Liver (tissue), 8 donors: ENCODE measurements at regions not wholly inside any gene's neighbourhood (a gene's known extent, or its start where the extent isn't known, plus 50 kb on each side); places are given as distances from the start of the nearest gene placed in this dataset.

Experiments
- DNase-seq: peaks from one replicate; pipeline ENCODE4 v3.0.0-alpha.2; 2017; ENCODE audit warnings: low spot score
- H3K27ac ChIP-seq, 2 donors: one replicate each; pipeline ENCODE4 v1.7.0; 2013; ENCODE audit warnings: inconsistent platforms in 2 of 2, low read length in 2 of 2, control low read depth in 1 of 2, low read depth in 1 of 2, mild to moderate bottlenecking in 1 of 2
- H3K27me3 ChIP-seq, 4 donors: one replicate each; pipeline versions ENCODE4 v1.6.1 to v1.7.0; 2013; ENCODE audit warnings: low read length in 3 of 4, inconsistent platforms in 1 of 4, mild to moderate bottlenecking in 1 of 4, moderate library complexity in 1 of 4; ENCODE audit not compliant: control insufficient read depth in 4 of 4, insufficient read depth in 4 of 4
- H3K36me3 ChIP-seq, 4 donors: one replicate each; pipeline versions ENCODE4 v1.6.1 to v1.7.0; 2013; ENCODE audit warnings: low read length in 3 of 4, mild to moderate bottlenecking in 3 of 4, low read depth in 1 of 4, moderate library complexity in 1 of 4; ENCODE audit not compliant: control insufficient read depth in 4 of 4, insufficient read depth in 3 of 4
- H3K4me1 ChIP-seq, 4 donors: one replicate each; pipeline versions ENCODE4 v1.6.1 to v1.7.0; 2013; ENCODE audit warnings: low read length in 3 of 4, mild to moderate bottlenecking in 3 of 4, moderate library complexity in 1 of 4; ENCODE audit not compliant: control insufficient read depth in 4 of 4, insufficient read depth in 4 of 4
- H3K4me3 ChIP-seq, 3 donors: one replicate each; pipeline versions ENCODE4 v1.6.1 to v1.7.0; 2013; ENCODE audit warnings: low read length in 3 of 3, control low read depth in 1 of 3, low read depth in 1 of 3, mild to moderate bottlenecking in 1 of 3
- H3K9ac ChIP-seq, 2 donors: one replicate each; pipeline ENCODE4 v1.7.0; 2013; ENCODE audit warnings: low read length in 2 of 2, mild to moderate bottlenecking in 2 of 2, moderate library complexity in 2 of 2, control low read depth in 1 of 2, low read depth in 1 of 2
- H3K9me3 ChIP-seq, 4 donors: one replicate each; pipeline versions ENCODE4 v1.6.1 to v1.7.0; 2013; ENCODE audit warnings: low read length in 3 of 4; ENCODE audit not compliant: control insufficient read depth in 4 of 4
- ATF3 ChIP-seq: IDR thresholded peaks from 2 replicates; pipeline ENCODE4 v1.6.1; 2016; ENCODE audit warnings: antibody characterized with exemption
- CTCF ChIP-seq: fragments of 150-350 bp; IDR thresholded peaks from 2 replicates; pipeline ENCODE4 v1.5.1; 2017; ENCODE audit warnings: improper control_type of control experiment, low read depth, low read length; ENCODE audit not compliant: missing input control
- EGR1 ChIP-seq, 2 donors: IDR thresholded peaks; 2 replicates each; pipeline ENCODE4 v1.6.1; 2016 to 2018; ENCODE audit warnings: antibody characterized with exemption in 2 of 2, low read depth in 2 of 2
- FOXA1 ChIP-seq: IDR thresholded peaks from 2 replicates; pipeline ENCODE4 v1.6.1; 2016; ENCODE audit warnings: antibody characterized with exemption
- FOXA2 ChIP-seq: IDR thresholded peaks from 2 replicates; pipeline ENCODE4 v1.6.1; 2016; ENCODE audit warnings: antibody characterized with exemption
- GABPA ChIP-seq, 2 donors: IDR thresholded peaks in 1 of 2; conservative IDR thresholded peaks in 1 of 2; 2 replicates each; pipeline ENCODE4 v1.6.1; 2016; ENCODE audit warnings: antibody characterized with exemption in 2 of 2, mild to moderate bottlenecking in 1 of 2, moderate library complexity in 1 of 2
- HNF4A ChIP-seq, 2 donors: conservative IDR thresholded peaks; 2 replicates each; pipeline ENCODE4 v1.6.1; 2016; ENCODE audit warnings: antibody characterized with exemption in 2 of 2, mild to moderate bottlenecking in 2 of 2
- HNF4G ChIP-seq: IDR thresholded peaks from 2 replicates; pipeline ENCODE4 v1.6.1; 2016; ENCODE audit warnings: antibody characterized with exemption
- JUND ChIP-seq, 2 donors: IDR thresholded peaks; 2 replicates each; pipeline ENCODE4 v1.6.1; 2016; ENCODE audit warnings: antibody characterized with exemption in 2 of 2
- MAX ChIP-seq: IDR thresholded peaks from 2 replicates; pipeline ENCODE4 v1.6.1; 2016; ENCODE audit warnings: antibody characterized with exemption
- NR2F2 ChIP-seq: IDR thresholded peaks from 2 replicates; pipeline ENCODE4 v1.6.1; 2016; ENCODE audit warnings: antibody characterized with exemption
- RAD21 ChIP-seq, 2 donors: IDR thresholded peaks; 2 replicates each; pipeline ENCODE4 v1.6.1; 2016; ENCODE audit warnings: antibody characterized with exemption in 2 of 2, mild to moderate bottlenecking in 2 of 2
- RXRA ChIP-seq, 2 donors: IDR thresholded peaks; 2 replicates each; pipeline ENCODE4 v1.6.1; 2017 to 2018; ENCODE audit warnings: antibody characterized with exemption in 2 of 2, mild to moderate bottlenecking in 1 of 2
- SP1 ChIP-seq: IDR thresholded peaks from 2 replicates; pipeline ENCODE4 v1.6.1; 2018; ENCODE audit warnings: antibody characterized with exemption, mild to moderate bottlenecking
- TAF1 ChIP-seq: conservative IDR thresholded peaks from 2 replicates; pipeline ENCODE4 v1.6.1; 2016; ENCODE audit warnings: antibody characterized with exemption, mild to moderate bottlenecking
- YY1 ChIP-seq: IDR thresholded peaks from 2 replicates; pipeline ENCODE4 v1.6.1; 2016; ENCODE audit warnings: antibody characterized with exemption, mild to moderate bottlenecking
- ZBTB33 ChIP-seq: IDR thresholded peaks from 2 replicates; pipeline ENCODE4 v1.6.1; 2016; ENCODE audit warnings: antibody characterized with exemption
- WGBS: extraction: QIAGEN DNeasy Blood & Tissue Kit; methylation state at CpG from one replicate; pipeline ENCODE4 v1.1.7; 2013; 5-methylcytosine and 5-hydroxymethylcytosine counted together
- donor health status: healthy.
- donor health status: healthy.
- donor health status: healthy.
- donor health status: healthy.
- donor health status: healthy.

- no peak for TF ChIP-seq RXRA (IDR thresholded peaks at IDR 0.05)
- TF ChIP-seq CTCF = no peak
Measured at GRCh38 chr16:50876263-50876662, 134.4 kb downstream of the CYLD start (continued).

- H3K27me3 ChIP-seq = no peaks in the 10 kb centered on the region
- TF ChIP-seq FOXA1 = no peak
- TF ChIP-seq GABPA (IDR thresholded peaks at IDR 0.05 in 1 of 2, conservative IDR thresholded peaks at IDR 0.05 in 1 of 2) = no peak
- TF ChIP-seq HNF4A (conservative IDR thresholded peaks at IDR 0.05) = peak in 1 of 2 donors; percentile 35
- TF ChIP-seq TAF1 = no peak
- TF ChIP-seq ATF3 = no peak
- TF ChIP-seq FOXA2 = no peak
- TF ChIP-seq MAX = no peak
- TF ChIP-seq JUND (IDR thresholded peaks at IDR 0.05) = no peak
- no peak for TF ChIP-seq HNF4G
- TF ChIP-seq EGR1 (IDR thresholded peaks at IDR 0.05; ENCODE audit: low read depth in 2 of 2) = no peak
- TF ChIP-seq YY1 = no peak
- no peak for TF ChIP-seq CTCF
- TF ChIP-seq RXRA (IDR thresholded peaks at IDR 0.05) = peak in 1 of 2 donors; percentile 67
- TF ChIP-seq RAD21 (IDR thresholded peaks at IDR 0.05) = no peak
- no peak for TF ChIP-seq SP1
- no peak for TF ChIP-seq ZBTB33
- TF ChIP-seq NR2F2 = peak; percentile 66
- peaks cover 0 to 2% (median 0%) of the 10 kb centered on the region in 4 donors for H3K4me1 ChIP-seq
- H3K27ac ChIP-seq = no peak overlapping the region
- H3K9ac ChIP-seq = no peak overlapping the region
- H3K36me3 ChIP-seq = no peaks in the 10 kb centered on the region
- H3K4me3 ChIP-seq = no peak overlapping the region
- H3K9me3 ChIP-seq = no peaks in the 10 kb centered on the region
- DNase-seq = no peak
Measured at GRCh38 chr16:50868577-50868976, 126.7 kb downstream of the CYLD start.

GRCh38 chr16:50866806-50867205, 124.9 kb downstream of the CYLD start:
- H3K27me3 ChIP-seq = no peaks in the 10 kb centered on the region
- no peak overlapping the region for H3K9ac ChIP-seq
- TF ChIP-seq CTCF (no peak), TAF1 (no peak), FOXA2 (no peak), EGR1 (IDR thresholded peaks at IDR 0.05; ENCODE audit: low read depth in 2 of 2) (no peak), GABPA (IDR thresholded peaks at IDR 0.05 in 1 of 2, conservative IDR thresholded peaks at IDR 0.05 in 1 of 2) (no peak), YY1 (no peak), JUND (IDR thresholded peaks at IDR 0.05) (no peak), HNF4G (no peak), ATF3 (no peak), FOXA1 (no peak), RAD21 (IDR thresholded peaks at IDR 0.05) (no peak), NR2F2 (no peak)
- WGBS = 97% methylated on average over 2 of the region's 2 CpGs
- H3K9me3 ChIP-seq = no peaks in the 10 kb centered on the region
- no peak overlapping the region for H3K4me3 ChIP-seq
- no peak for DNase-seq
- no peak overlapping the region for H3K27ac ChIP-seq
- H3K36me3 ChIP-seq = no peaks in the 10 kb centered on the region
- peaks cover 0 to 2% (median 0%) of the 10 kb centered on the region in 4 donors for H3K4me1 ChIP-seq
